DOHH2 (cell line): ENCODE measurements at regions not wholly inside any gene's neighbourhood (a gene's known extent, or its start where the extent isn't known, plus 50 kb on each side); places are given as distances from the start of the nearest gene placed in this dataset.

Source experiments
- EZH2phosphoT487 ChIP-seq: fragments of 200-600 bp; sonication (generic); IDR thresholded peaks from 2 replicates; pipeline ENCODE4 v1.6.1; 2017; ENCODE audit warnings: borderline replicate concordance, mild to moderate bottlenecking, antibody characterized with exemption, low read length, moderate library complexity, mixed read lengths
- TF ChIP-seq, protein P1 (sequence below): fragments of 200-600 bp; sonication (generic); IDR thresholded peaks from one replicate; pipeline ENCODE4 v1.5.1; 2014; ENCODE audit warnings: antibody characterized with exemption, mild to moderate bottlenecking, low read depth, low read length; ENCODE audit not compliant: poor library complexity, severe bottlenecking

- TF ChIP-seq, protein P1, sequence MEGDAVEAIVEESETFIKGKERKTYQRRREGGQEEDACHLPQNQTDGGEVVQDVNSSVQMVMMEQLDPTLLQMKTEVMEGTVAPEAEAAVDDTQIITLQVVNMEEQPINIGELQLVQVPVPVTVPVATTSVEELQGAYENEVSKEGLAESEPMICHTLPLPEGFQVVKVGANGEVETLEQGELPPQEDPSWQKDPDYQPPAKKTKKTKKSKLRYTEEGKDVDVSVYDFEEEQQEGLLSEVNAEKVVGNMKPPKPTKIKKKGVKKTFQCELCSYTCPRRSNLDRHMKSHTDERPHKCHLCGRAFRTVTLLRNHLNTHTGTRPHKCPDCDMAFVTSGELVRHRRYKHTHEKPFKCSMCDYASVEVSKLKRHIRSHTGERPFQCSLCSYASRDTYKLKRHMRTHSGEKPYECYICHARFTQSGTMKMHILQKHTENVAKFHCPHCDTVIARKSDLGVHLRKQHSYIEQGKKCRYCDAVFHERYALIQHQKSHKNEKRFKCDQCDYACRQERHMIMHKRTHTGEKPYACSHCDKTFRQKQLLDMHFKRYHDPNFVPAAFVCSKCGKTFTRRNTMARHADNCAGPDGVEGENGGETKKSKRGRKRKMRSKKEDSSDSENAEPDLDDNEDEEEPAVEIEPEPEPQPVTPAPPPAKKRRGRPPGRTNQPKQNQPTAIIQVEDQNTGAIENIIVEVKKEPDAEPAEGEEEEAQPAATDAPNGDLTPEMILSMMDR, result no peak
- TF ChIP-seq EZH2phosphoT487, result no peak
These were observed 231.2 kb upstream of the FOXQ1 start for GRCh38 chr6:1080453-1081337.
